DND-41 (cell line): ENCODE measurements at regions not wholly inside any gene's neighbourhood (a gene's known extent, or its start where the extent isn't known, plus 50 kb on each side); places are given as distances from the start of the nearest gene placed in this dataset.

Experiments used
- CTCF ChIP-seq: IDR thresholded peaks from 2 replicates; pipeline ENCODE4 v1.5.1; 2012; ENCODE audit warnings: borderline replicate concordance, low read length, moderate library complexity, mild to moderate bottlenecking; ENCODE audit not compliant: poor library complexity, severe bottlenecking; ENCODE audit errors: extremely low read depth
- EZH2 ChIP-seq: IDR thresholded peaks from 3 replicates; pipeline ENCODE4 v1.6.1; 2012; ENCODE audit warnings: borderline replicate concordance, low read depth, mild to moderate bottlenecking, moderate library complexity, low read length, inconsistent platforms; ENCODE audit not compliant: severe bottlenecking

DNA sequence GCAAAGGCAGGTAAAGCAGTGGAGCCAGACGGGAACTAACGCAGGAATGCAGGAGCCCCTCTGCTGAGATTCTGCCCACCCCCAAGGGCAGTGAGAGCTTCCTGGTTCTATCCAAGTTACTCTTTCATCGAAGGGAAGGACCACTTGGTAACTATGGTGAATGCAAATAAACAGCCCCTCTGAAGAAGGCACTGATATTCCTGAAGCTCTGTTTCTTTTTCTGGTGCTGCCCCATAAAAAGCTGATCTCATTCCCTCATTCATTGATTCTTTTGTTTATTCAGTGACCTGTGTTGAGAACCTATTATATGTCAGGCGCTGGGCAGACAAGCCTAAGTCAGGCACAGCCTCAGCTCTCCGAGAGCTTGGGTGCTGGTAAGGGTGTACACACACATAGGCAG lies 217.3 kb downstream of the SNX10 start:
- TF ChIP-seq EZH2, result no peak
- no peak for TF ChIP-seq CTCF
